DOHH2 (cell line): ENCODE measurements at regions not wholly inside any gene's neighbourhood (a gene's known extent, or its start where the extent isn't known, plus 50 kb on each side); places are given as distances from the start of the nearest gene placed in this dataset.

Experiments used
- H3F3A ChIP-seq: fragments of 200-600 bp; sonication (generic), shearing (Covaris generic); 2 replicates; pipeline ENCODE4 v1.6.0; 2016; ENCODE audit warnings: antibody characterized with exemption, mild to moderate bottlenecking; ENCODE audit not compliant: control insufficient read depth, insufficient read depth
- H3K27ac ChIP-seq: fragments of 200-600 bp; sonication (generic); 2 replicates; pipeline ENCODE4 v1.5.1; 2014; ENCODE audit warnings: low read depth, mild to moderate bottlenecking, low read length, moderate library complexity
- H3K27me3 ChIP-seq: fragments of 200-600 bp; sonication (generic); 2 replicates; pipeline ENCODE4 v1.6.1; 2014; ENCODE audit warnings: mild to moderate bottlenecking, low read length, mixed read lengths; ENCODE audit not compliant: control insufficient read depth
- H3K36me3 ChIP-seq: fragments of 200-600 bp; sonication (generic); 2 replicates; pipeline ENCODE4 v1.6.1; 2014; ENCODE audit warnings: mild to moderate bottlenecking, low read length, moderate library complexity, mixed read lengths; ENCODE audit not compliant: control insufficient read depth
- H3K4me1 ChIP-seq: fragments of 200-600 bp; sonication (generic); 2 replicates; pipeline ENCODE4 v1.6.1; 2014; ENCODE audit warnings: mild to moderate bottlenecking, low read length, mixed read lengths; ENCODE audit not compliant: control insufficient read depth
- H3K4me2 ChIP-seq: fragments of 200-600 bp; sonication (generic); 2 replicates; pipeline ENCODE4 v1.6.0; 2014; ENCODE audit warnings: mild to moderate bottlenecking, low read length, moderate library complexity
- H3K4me3 ChIP-seq: fragments of 200-600 bp; sonication (generic); 2 replicates; pipeline ENCODE4 v1.5.1; 2014; ENCODE audit warnings: mild to moderate bottlenecking, low read length, mixed read lengths
- H3K79me2 ChIP-seq: fragments of 200-600 bp; sonication (generic); 2 replicates; pipeline ENCODE4 v1.6.1; 2014; ENCODE audit warnings: mild to moderate bottlenecking, low read length, mixed read lengths; ENCODE audit not compliant: control insufficient read depth
- H3K9me2 ChIP-seq: fragments of 200-600 bp; sonication (generic); replicated peaks from 2 replicates; pipeline ENCODE4 v1.6.1; 2014; ENCODE audit warnings: mild to moderate bottlenecking, low read length, mixed read lengths; ENCODE audit not compliant: control insufficient read depth
- H3K9me3 ChIP-seq: fragments of 200-600 bp; sonication (generic); 2 replicates; pipeline ENCODE4 v1.6.1; 2014; ENCODE audit warnings: antibody characterized with exemption, low read length, mixed read lengths; ENCODE audit not compliant: control insufficient read depth, insufficient read depth
- H4K20me1 ChIP-seq: fragments of 200-600 bp; sonication (generic); 2 replicates; pipeline ENCODE4 v1.6.0; 2014; ENCODE audit warnings: low read depth, mild to moderate bottlenecking, antibody characterized with exemption, low read length, moderate library complexity; ENCODE audit not compliant: control insufficient read depth, insufficient read depth
- EZH2phosphoT487 ChIP-seq: fragments of 200-600 bp; sonication (generic); IDR thresholded peaks from 2 replicates; pipeline ENCODE4 v1.6.1; 2017; ENCODE audit warnings: borderline replicate concordance, mild to moderate bottlenecking, antibody characterized with exemption, low read length, moderate library complexity, mixed read lengths
- TF ChIP-seq, protein P1 (sequence below): fragments of 200-600 bp; sonication (generic); IDR thresholded peaks from one replicate; pipeline ENCODE4 v1.5.1; 2014; ENCODE audit warnings: antibody characterized with exemption, mild to moderate bottlenecking, low read depth, low read length; ENCODE audit not compliant: poor library complexity, severe bottlenecking

DNA sequence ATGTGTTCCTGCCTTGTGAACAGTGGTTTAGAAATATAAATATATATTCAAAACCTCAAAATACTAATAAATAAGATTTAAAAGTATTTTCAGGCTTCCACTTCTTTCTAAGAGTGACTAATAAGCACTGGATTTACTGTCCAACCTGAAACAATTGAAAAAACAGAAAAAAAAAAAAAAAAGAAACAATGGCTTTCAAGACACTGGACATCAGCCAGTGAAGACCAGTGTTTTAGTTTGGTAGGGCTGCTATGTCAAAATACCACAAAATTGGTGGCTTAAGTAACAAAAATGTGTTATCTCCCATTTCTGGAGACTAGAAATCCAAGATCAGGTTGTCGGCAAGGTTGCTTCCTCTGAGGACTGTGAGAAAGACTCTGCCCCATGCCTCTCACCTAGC is 101.4 kb upstream of the PDE7B start:
- H3K27ac ChIP-seq: no peak overlapping the region
- H3K9me3 ChIP-seq: no peaks in the 10 kb centered on the region
- H3K4me1 ChIP-seq: no peaks in the 10 kb centered on the region
- no peaks in the 10 kb centered on the region for H3K79me2 ChIP-seq
- no peak overlapping the region for H3K4me3 ChIP-seq
- no peaks in the 10 kb centered on the region for H4K20me1 ChIP-seq
- TF ChIP-seq, protein P1, sequence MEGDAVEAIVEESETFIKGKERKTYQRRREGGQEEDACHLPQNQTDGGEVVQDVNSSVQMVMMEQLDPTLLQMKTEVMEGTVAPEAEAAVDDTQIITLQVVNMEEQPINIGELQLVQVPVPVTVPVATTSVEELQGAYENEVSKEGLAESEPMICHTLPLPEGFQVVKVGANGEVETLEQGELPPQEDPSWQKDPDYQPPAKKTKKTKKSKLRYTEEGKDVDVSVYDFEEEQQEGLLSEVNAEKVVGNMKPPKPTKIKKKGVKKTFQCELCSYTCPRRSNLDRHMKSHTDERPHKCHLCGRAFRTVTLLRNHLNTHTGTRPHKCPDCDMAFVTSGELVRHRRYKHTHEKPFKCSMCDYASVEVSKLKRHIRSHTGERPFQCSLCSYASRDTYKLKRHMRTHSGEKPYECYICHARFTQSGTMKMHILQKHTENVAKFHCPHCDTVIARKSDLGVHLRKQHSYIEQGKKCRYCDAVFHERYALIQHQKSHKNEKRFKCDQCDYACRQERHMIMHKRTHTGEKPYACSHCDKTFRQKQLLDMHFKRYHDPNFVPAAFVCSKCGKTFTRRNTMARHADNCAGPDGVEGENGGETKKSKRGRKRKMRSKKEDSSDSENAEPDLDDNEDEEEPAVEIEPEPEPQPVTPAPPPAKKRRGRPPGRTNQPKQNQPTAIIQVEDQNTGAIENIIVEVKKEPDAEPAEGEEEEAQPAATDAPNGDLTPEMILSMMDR: no peak
- TF ChIP-seq EZH2phosphoT487: no peak
- no peaks in the 10 kb centered on the region for H3K36me3 ChIP-seq
- H3K27me3 ChIP-seq: 0 out of 2 replicates have a peak, but pooled peaks cover 3% of the 10 kb centered on the region
- H3F3A ChIP-seq: no peaks in the 10 kb centered on the region
- H3K9me2 ChIP-seq: no peaks in the 10 kb centered on the region
- no peak overlapping the region for H3K4me2 ChIP-seq

DNA sequence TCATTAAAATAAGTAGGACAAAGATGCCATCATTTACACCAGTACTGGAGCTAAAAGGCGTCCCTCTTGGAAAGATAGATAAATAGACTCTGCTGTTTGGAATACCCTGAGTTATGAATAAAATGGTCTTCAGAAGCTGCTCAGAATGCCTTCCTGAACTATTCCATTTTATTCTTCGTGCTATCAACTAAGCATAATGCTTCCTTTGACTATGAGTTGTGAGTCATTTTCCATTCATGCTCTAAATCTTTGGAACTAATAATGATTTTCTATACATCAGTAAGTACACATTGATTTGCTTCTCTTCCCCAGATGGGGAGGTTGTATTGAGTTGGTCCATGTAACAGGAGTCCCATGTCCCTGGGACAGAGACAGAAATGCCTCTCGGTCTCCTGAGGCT is 98.3 kb upstream of the PDE7B start:
- no peaks in the 10 kb centered on the region for H3K36me3 ChIP-seq
- H3K9me3 ChIP-seq: no peaks in the 10 kb centered on the region
- H3K4me3 ChIP-seq: no peak overlapping the region
- H4K20me1 ChIP-seq: no peaks in the 10 kb centered on the region
- no peaks in the 10 kb centered on the region for H3K9me2 ChIP-seq
- TF ChIP-seq, protein P1: no peak
- TF ChIP-seq EZH2phosphoT487: no peak
- no peaks in the 10 kb centered on the region for H3K79me2 ChIP-seq
- H3F3A ChIP-seq: no peaks in the 10 kb centered on the region
- 0 out of 2 replicates have a peak, but pooled peaks cover 3% of the 10 kb centered on the region for H3K27me3 ChIP-seq
- no peaks in the 10 kb centered on the region for H3K4me1 ChIP-seq
- H3K4me2 ChIP-seq: no peak overlapping the region
- no peak overlapping the region for H3K27ac ChIP-seq

DNA sequence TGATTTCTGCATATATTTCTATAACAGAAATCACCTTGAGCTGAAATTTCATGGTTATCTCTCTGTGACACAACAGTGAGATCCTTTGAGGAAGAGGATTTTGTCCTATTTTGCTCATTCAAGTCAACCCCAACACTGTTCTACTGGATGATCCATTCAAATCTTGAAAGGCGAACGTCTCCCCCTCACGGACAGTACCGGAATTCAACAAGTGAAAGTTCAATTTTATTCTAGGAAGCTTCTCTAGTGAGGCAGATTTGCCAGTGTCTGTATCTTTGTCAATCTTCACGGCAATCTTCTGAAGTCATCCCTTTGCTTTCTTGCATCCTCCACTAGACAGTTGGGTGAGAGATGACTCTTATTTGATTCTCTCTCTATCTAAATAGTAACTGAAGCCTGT is 91.7 kb upstream of the PDE7B start:
- Histone ChIP-seq H3K36me3 (no peaks in the 10 kb centered on the region), H3K4me3 (no peak overlapping the region), H3K27ac (no peak overlapping the region), H3F3A (no peaks in the 10 kb centered on the region), H4K20me1 (no peaks in the 10 kb centered on the region), H3K9me2 (no peaks in the 10 kb centered on the region), H3K9me3 (no peaks in the 10 kb centered on the region), H3K27me3 (no peaks in the 10 kb centered on the region), H3K4me1 (no peaks in the 10 kb centered on the region), H3K79me2 (no peaks in the 10 kb centered on the region), H3K4me2 (no peak overlapping the region)
- no peak for TF ChIP-seq EZH2phosphoT487
- TF ChIP-seq, protein P1: no peak
